HG02678 (cell line): ENCODE measurements at regions not wholly inside any gene's neighbourhood (a gene's known extent, or its start where the extent isn't known, plus 50 kb on each side); places are given as distances from the start of the nearest gene placed in this dataset.

Experiments used
- ATAC-seq: cut with Tn5 transposase; IDR thresholded peaks from one replicate; pipeline ENCODE4 v1.9.1; 2021; ENCODE audit warnings: mild to moderate bottlenecking, moderate library complexity; ENCODE audit not compliant: unreplicated experiment

DNA sequence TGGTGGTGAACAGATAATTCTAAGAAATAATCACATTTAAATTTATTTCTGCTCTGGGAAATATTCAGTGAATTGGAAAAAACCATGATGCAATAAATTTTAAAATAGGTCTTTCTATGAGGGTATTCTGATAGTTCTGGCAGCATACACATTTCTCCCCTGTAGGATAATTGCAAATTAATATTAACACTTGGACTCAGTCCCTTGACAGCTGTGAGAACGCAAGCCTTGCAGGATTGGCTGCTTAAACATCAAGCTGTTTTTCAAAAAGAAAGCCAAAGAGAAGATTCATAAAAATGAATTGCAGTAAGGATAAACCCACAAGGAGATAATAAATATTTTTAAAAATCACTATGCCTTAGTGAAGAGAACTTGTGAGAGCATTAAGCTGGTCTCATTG is 180.0 kb downstream of the MTRR start:
- ATAC-seq: no peak

DNA sequence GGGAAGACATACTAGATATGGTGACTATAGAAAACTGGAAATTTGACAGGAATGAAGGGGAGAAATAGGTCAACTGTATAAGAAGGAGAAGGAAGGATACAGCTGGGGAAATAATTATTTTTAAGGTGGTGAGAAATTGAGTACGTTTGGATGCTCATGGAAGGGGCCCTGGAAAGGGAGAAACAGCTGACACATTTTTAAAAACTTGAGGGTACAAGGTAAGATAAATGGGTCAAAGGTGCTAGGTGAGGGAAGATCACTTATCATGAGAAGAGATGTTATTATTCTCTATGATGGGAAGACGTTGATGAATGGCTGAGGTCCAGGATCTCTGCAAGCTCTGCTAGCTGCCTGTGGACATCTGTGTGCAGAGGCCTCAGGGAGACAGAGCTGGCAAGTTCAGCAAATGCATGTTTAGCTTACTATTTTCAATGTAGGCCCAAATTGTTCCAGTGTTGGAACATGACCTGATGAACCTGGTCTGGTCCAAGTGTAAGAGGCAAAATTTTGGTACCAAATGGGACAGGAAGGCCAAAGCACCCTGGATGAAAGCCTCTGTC is 181.7 kb downstream of the MTRR start:
- no peak for ATAC-seq

DNA sequence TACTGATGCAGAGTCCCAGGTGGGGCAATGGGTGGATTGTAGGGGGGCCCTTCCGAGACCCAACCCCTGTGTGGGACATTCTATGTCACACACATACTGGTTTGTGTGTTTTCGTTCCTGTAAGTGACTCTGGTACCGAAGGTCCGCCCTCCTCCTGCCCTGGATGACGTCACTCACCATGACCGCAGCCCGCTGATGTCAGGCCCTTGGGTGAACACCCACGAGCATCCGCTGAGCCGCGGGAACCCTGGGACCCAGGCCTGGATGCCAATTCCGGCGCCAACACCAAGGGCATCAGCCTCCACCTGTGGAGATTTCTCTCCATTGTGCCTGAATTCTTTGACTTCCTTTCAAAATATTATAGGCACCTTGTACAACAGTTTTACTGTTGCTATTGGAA is 184.3 kb downstream of the MTRR start:
- no peak for ATAC-seq

DNA sequence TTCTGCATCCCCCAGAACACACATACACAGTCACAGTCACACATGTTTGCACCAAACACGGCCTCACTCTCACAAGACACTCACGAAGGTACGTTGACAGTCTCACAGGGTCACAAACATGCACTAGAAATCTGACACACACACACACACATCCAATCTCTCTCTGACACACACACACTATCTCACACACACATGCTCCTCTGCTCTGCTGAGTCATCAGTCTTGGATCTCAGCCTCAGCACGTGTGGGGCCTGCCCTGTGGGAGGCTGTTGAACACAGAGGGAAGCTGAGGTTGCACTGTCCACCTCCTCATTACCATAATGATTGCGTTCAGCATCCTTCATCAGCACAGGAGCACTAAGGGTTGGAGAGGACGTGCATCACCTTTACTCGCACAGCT is 188.8 kb downstream of the MTRR start:
- no peak for ATAC-seq

DNA sequence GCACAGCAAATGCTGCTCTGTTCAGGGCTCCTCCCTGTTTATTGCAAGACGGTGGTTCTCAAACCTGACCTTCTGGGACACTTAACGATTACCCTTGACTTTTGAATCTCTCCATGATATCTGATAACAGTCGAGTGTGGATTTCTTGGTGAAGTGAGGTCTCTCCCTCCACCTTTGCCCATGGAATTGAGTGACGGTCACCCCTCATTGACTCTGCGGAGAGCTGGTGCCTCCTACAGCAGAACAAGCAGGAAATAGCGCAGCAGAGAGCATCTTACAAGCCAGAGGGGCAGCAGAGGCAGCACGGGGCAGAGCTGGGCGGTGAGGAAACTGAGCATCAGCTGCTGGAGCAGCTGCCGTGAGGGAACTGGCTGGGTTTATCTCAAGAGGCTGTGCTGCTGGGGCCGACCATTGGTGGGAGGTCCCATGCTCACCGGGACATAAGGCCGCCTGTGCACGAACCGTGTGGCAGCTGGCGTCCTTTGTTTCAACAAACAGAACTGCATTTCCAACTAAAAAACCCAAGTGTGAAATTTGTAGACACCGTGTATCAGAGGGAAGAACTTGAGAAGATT is 189.8 kb downstream of the MTRR start:
- no peak for ATAC-seq

DNA sequence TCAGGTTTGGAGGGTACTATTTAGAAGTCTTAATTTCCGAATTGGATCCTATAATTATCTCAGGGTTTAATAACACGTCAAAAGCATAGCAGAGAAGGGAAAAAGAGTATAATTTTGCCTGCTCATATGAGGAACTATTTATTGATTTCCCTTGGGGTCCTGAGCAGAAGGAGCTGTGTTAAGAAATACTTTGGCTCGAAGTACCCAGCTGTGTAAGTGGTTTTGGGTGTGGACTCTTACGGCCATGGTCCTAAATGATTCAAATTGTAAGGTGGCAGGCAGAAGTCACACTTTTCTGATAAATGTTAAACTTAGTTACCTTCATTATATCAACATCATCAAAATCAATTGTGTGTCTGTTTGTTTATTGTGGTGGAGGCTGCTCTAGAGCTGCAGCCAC is 190.4 kb downstream of the MTRR start:
- ATAC-seq: no peak

DNA sequence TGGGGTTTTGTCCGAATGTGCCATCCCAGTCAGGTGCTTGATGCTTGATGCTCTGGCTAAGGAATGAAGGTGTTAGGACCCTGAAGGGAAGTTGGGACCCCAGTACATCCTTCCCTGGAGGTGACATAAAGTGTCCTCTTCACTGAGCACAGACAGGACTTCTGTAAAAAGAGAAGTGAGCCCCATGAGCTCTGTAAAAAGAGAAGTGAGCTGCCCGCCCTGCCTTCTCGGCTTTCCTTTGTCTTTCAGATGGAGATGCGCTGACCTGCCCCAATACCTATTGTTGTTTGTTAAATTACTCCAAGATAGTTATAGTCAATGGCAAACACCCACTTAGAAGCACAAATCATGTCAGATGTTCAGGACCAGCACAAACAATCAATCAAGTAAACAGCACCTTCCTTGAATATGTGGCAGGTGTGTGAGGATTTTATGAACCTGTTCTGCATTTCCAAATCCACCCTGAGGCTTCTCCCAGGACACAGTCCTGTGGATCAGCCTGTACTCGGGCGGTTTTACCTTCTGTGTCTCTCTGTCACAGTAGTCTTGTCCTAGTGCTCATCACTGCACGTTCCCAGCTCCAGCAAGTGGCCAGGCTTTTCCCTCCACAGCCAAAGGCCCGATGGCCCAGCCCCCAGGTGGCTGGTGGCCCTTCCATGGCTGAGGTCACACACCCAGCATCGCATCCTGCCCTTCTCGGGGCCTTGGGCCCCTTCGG is 191.4 kb downstream of the MTRR start:
- no peak for ATAC-seq

DNA sequence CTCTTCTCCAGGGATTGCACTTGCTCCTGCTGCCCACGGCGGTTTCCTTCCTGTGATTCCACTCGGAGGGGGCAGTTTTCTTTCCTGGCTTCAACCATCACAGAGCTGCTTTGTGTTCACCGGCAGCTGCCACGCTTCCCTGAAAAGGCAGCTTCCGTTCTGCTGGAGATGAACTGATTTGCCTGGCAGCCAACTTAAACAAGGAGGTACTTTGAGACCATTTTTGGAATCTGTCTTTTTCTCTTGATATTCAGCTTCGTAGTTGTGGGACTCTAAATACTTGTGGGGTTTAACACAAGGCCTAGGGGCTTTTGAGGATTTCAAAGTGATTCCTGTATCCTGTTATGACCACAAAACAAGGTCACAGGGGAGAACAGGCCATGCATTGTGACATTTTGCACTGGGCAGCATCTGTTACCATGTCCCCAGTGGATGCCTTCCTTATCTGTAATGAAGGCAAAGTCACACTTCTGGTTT is 192.0 kb downstream of the MTRR start:
- ATAC-seq: no peak

DNA sequence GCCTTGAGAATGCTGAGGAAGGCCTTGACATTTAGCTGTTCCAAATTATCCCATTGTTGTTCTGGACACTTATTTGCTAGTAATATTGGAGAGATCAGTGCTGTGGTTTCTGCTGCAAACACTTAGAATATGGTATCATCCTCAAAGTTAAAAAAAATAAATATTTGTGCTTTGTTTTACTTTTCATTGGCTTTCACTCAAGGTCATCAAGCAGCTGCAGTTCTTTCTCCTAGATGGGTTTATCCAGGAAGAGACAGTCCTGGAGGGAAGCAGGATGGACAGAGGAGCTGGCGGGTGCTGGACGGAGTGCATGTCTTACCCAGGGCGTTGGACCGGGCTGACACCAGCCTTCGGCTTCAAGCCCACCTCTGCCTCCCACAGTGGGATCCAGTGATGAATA is 193.6 kb downstream of the MTRR start:
- ATAC-seq: no peak

DNA sequence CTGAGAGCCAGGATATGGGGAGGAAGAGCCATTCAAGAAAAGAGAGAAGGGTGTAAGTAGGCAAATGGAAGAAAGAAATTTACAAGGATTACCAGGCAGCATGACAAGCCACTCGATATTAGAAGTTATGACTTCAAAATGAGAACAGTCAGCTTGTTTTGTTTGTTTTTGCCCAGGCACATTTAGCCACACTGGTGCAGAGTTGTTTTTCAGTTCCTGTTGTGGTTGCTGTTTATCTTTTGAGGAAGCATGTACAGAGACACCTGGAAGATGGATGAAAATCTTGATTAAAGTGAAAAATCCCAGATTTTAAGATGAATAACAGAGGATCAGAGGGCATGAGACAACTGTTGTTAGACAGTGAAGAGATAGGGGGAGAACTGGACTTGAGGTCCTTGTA is 199.1 kb downstream of the MTRR start:
- ATAC-seq: no peak

DNA sequence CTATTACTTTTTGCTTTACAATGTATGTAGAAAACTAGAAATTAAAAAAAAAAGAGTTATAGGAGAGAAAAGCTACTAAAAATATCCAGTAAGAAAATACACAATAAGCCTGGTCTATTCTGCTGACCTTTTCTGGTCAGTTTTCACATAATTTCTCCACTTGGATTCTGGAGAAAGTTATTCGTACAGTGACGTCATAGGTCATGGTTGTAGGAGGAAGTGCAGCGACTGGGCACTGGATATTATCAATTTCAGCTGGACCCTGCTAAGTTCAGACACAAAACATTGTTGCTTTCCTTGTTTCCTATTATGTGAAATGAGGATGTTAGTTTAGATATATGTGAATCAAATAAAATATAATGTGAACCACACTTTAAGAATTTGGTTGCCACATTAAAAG is 201.2 kb downstream of the MTRR start:
- no peak for ATAC-seq

DNA sequence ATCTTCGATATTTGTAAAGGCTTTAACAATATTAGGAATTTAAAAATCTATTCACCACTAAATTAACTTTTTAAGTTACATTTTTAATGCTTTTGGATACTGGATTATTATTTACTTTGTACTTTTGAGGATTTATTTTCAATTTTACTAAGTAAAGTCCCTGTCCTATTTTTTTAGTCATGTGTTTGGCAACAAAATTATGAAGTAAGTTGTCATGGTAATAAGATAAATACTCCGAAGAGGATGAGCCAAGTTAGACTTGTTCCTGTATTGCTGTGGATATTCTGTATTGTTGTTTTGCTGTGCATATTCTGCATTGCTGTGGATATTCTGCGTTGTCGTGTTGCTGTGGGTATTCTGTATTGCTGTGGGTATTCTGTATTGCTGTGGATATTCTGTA is 210.1 kb downstream of the MTRR start:
- ATAC-seq: no peak

DNA sequence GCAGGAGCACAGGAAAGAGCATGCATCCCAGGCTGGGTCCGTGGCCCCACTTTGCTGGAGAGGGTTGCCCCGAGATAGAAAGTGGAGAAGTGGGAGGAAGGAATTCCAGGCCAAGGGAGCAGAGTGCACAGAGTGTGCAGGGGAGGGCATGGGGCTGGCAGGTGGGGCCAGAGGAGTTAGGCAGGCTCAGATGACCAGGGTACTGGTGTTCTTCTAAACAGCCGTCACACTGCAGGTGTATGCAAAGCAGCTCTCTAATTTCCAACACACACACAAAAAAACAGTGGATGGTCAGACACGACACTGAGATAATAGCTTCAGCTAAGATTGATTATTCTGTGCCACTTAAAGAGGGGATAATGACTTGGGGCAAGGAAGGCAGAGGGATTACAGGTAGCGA is 212.2 kb downstream of the MTRR start:
- ATAC-seq: no peak

DNA sequence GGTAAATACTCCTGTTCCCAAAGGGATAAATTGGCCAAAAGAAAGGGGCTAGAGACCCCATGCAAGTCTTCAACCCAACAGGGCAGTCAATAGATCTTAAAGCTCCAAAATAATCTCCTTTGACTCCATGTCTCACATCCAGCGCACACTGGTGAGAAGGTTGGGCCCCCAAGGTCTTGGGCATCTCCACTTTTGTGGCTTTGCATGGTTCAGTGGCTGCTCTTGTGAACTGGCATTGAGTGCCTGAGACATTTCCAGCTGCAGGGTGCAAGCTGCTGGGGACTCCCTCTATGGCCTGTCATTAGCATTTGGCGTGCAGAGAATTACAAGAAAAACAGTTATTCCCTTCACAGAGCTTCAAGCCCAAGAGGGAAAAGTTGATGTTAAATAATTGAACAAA is 224.7 kb downstream of the MTRR start:
- ATAC-seq: no peak

DNA sequence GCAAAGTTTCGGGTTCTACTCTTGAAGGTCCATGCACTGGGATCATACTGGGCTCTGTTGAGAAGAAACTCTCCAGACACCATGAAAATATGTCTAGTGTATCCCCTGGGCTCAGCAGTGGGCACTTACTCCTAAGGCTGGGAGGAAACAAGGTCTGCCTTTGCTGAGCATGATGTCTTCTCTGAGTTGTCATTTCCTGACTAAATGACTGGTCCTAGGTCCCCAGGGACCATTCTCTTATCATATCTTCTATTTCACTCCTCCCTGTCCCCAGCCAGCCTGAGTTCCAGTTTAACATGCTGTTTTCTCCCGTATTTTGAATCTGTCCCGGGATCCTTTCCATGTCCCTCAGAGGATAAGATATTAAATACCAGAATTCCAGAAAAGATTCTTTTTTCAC is 225.4 kb downstream of the MTRR start:
- ATAC-seq: no peak

DNA sequence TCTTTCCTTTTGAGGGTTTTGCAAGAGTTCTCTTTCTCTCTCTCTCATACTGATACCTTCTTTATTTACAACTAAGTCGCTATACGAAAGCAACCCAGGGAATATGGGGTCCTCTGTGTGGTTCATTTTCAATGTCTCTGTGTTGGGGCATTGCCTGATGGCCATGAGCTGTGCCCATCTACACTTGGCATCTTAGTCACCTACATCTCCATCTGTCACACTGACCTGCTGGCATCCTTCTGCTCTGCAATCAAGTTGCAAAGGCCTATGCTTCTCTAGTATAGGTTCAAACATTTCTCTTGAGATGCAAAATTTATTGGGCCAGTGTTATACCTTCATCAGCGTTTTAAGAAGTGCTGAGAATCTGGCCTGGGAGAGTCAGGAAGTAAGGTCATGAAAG is 228.2 kb downstream of the MTRR start:
- no peak for ATAC-seq

DNA sequence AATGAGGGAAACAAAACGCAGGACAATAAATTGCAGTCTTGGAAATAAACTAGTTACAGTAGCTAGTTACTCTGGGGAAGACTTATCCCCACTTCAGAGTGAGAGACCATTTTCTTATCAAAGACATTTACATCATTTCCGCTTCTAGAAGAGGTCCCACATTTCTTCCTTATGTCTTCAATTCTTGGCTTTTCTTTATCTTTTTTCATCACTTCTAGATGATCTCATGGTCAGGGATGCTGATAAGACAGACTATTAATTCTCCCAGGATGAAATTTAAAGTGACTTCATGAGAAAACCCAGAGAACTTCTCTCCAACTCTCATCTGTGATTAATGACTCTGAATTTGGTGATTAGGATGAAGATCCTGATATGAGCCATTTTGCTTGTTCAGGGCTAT is 229.1 kb downstream of the MTRR start:
- no peak for ATAC-seq

DNA sequence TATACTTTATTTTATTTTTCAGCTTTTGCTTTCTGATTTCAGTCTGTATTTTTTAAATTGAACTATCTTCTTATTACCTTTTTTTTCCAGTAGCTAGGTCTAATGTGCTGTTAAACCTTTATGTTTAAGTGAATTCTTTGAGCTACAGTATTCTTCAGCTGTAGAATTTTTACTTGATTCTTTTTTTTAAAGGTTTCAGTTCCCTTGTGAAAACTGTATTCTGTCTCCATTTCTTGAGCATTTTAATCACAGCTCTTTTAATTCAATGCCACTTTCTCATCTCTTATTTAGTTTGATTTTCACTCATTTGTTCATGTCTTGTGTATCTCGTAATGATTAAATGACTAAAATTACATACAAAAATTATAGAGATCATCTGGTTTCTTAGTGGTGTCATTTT is 233.8 kb downstream of the MTRR start:
- ATAC-seq: no peak

DNA sequence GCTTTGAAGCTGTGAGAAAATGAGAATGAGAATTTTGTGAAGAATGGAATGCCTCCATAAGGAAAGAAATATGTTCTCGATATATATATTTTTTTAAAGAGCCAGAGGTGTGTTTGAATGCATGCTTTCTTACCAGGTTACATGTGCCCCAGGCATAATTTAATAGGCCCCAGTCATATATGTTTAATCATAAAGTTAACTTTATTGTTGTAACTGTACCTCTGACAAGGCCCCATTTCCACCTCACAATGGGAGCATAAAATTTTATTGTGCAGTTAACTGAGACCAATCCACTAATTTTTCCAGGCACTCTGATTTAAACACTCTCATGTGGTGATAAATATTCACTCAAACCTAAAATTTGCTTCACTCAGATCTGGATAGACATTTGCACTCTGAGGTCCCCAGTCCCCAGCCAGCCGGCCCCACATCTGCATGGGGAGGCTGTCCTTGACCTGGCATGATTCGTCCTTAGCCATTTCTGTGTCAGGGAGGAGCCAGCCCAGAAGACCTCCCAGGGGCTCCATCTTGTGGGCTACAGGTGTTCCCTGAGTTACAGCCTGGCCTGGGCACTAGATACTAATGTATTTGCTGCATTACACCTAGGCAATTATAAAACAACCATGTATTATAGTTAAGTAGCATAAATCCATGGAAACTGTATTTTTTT is 245.8 kb downstream of the MTRR start:
- ATAC-seq: no peak

DNA sequence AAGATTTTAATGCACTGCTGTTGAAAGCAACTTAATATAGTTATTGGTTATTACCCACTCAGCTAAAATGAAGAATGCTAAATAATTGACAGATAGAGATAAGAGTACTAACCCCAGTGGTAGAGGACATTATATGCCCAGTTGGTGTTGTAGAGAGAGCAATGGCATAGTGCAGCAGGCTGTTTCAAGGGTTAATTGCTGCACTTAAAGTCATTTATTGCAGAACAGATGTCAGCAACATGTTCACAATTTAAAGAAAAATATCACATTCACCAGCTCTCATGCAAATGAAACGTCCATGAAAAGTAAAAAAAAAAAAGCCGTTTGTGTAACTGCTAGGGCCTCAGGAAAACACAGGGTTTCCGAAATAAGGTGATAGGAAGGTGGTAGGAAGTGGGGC is 254.6 kb downstream of the MTRR start:
- ATAC-seq: no peak

DNA sequence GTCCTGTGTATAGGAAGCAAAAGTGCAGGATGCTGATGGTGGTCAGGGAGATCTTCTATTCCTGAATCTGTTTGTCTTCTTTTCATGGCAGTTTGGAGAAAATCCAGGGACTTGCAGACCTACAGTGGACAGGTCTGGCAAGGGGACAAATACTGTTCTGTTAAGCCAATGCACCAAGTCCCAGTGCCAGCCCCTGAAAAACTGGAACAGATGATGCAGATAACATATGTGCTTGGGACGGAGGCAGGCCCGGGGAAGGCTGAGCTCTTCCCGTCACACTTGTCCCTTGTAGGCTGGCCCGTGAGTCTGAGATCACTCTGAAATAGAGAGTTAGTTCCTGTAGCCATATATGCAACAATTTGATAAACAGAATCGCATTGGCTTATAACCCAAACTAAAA is 265.7 kb downstream of the MTRR start:
- no peak for ATAC-seq

DNA sequence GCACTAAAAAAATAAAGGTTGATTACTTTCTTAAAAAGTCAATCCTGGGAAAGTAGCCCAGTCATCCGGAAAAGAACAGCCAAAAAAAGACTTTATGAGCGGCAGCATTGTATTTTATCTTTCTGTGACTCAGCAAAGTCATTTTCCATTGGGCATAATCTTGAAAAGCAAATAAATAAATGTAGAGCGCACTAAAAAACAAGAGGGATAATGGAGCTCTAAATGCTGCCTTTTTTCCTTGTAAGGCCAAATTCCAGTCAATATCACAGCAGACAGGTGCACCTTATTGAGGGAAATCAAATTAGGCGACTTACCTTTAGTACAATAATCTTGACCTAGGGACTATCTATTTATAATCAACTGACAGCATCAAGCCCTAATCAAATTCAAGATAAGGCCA is 266.8 kb downstream of the MTRR start:
- ATAC-seq: no peak
